ENCODE measurements at regions not wholly inside any gene's neighbourhood (a gene's known extent, or its start where the extent isn't known, plus 50 kb on each side); places are given as distances from the start of the nearest gene placed in this dataset.

DNA sequence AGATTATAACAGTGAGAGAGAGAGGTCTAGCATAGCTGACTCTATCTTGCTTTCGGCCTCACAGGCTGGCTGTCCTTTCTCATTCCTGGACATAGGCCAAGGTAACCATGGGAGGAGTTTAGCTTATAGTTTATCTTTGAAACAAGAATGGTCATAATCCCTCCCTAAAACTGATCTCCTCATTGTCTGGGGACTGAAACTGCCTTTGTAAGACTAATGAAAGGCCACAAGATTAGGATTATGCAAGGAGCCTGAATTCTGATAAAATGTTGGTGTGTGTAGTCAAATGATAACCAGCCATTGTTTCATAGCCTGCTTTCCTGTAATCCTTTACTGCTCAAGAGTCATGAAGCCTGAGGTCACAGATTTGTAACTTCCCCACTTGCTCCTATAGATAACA lies 131.9 kb upstream of the LYPLAL1 start (continued):
- TF ChIP-seq, protein P1, sequence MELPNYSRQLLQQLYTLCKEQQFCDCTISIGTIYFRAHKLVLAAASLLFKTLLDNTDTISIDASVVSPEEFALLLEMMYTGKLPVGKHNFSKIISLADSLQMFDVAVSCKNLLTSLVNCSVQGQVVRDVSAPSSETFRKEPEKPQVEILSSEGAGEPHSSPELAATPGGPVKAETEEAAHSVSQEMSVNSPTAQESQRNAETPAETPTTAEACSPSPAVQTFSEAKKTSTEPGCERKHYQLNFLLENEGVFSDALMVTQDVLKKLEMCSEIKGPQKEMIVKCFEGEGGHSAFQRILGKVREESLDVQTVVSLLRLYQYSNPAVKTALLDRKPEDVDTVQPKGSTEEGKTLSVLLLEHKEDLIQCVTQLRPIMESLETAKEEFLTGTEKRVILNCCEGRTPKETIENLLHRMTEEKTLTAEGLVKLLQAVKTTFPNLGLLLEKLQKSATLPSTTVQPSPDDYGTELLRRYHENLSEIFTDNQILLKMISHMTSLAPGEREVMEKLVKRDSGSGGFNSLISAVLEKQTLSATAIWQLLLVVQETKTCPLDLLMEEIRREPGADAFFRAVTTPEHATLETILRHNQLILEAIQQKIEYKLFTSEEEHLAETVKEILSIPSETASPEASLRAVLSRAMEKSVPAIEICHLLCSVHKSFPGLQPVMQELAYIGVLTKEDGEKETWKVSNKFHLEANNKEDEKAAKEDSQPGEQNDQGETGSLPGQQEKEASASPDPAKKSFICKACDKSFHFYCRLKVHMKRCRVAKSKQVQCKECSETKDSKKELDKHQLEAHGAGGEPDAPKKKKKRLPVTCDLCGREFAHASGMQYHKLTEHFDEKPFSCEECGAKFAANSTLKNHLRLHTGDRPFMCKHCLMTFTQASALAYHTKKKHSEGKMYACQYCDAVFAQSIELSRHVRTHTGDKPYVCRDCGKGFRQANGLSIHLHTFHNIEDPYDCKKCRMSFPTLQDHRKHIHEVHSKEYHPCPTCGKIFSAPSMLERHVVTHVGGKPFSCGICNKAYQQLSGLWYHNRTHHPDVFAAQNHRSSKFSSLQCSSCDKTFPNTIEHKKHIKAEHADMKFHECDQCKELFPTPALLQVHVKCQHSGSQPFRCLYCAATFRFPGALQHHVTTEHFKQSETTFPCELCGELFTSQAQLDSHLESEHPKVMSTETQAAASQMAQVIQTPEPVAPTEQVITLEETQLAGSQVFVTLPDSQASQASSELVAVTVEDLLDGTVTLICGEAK (IDR thresholded peaks at IDR 0.05): no peak
- TF ChIP-seq, protein P1 (CRISPR knock-in tag; IDR thresholded peaks at IDR 0.05): no peak
- TF ChIP-seq HDAC1 (IDR thresholded peaks at IDR 0.05) (peak in 1 of 2 experiments; percentile 76; a peak in 2 of 4 replicates), NCOA6 (IDR thresholded peaks at IDR 0.05) (no peak)
- TF ChIP-seq, protein P2, sequence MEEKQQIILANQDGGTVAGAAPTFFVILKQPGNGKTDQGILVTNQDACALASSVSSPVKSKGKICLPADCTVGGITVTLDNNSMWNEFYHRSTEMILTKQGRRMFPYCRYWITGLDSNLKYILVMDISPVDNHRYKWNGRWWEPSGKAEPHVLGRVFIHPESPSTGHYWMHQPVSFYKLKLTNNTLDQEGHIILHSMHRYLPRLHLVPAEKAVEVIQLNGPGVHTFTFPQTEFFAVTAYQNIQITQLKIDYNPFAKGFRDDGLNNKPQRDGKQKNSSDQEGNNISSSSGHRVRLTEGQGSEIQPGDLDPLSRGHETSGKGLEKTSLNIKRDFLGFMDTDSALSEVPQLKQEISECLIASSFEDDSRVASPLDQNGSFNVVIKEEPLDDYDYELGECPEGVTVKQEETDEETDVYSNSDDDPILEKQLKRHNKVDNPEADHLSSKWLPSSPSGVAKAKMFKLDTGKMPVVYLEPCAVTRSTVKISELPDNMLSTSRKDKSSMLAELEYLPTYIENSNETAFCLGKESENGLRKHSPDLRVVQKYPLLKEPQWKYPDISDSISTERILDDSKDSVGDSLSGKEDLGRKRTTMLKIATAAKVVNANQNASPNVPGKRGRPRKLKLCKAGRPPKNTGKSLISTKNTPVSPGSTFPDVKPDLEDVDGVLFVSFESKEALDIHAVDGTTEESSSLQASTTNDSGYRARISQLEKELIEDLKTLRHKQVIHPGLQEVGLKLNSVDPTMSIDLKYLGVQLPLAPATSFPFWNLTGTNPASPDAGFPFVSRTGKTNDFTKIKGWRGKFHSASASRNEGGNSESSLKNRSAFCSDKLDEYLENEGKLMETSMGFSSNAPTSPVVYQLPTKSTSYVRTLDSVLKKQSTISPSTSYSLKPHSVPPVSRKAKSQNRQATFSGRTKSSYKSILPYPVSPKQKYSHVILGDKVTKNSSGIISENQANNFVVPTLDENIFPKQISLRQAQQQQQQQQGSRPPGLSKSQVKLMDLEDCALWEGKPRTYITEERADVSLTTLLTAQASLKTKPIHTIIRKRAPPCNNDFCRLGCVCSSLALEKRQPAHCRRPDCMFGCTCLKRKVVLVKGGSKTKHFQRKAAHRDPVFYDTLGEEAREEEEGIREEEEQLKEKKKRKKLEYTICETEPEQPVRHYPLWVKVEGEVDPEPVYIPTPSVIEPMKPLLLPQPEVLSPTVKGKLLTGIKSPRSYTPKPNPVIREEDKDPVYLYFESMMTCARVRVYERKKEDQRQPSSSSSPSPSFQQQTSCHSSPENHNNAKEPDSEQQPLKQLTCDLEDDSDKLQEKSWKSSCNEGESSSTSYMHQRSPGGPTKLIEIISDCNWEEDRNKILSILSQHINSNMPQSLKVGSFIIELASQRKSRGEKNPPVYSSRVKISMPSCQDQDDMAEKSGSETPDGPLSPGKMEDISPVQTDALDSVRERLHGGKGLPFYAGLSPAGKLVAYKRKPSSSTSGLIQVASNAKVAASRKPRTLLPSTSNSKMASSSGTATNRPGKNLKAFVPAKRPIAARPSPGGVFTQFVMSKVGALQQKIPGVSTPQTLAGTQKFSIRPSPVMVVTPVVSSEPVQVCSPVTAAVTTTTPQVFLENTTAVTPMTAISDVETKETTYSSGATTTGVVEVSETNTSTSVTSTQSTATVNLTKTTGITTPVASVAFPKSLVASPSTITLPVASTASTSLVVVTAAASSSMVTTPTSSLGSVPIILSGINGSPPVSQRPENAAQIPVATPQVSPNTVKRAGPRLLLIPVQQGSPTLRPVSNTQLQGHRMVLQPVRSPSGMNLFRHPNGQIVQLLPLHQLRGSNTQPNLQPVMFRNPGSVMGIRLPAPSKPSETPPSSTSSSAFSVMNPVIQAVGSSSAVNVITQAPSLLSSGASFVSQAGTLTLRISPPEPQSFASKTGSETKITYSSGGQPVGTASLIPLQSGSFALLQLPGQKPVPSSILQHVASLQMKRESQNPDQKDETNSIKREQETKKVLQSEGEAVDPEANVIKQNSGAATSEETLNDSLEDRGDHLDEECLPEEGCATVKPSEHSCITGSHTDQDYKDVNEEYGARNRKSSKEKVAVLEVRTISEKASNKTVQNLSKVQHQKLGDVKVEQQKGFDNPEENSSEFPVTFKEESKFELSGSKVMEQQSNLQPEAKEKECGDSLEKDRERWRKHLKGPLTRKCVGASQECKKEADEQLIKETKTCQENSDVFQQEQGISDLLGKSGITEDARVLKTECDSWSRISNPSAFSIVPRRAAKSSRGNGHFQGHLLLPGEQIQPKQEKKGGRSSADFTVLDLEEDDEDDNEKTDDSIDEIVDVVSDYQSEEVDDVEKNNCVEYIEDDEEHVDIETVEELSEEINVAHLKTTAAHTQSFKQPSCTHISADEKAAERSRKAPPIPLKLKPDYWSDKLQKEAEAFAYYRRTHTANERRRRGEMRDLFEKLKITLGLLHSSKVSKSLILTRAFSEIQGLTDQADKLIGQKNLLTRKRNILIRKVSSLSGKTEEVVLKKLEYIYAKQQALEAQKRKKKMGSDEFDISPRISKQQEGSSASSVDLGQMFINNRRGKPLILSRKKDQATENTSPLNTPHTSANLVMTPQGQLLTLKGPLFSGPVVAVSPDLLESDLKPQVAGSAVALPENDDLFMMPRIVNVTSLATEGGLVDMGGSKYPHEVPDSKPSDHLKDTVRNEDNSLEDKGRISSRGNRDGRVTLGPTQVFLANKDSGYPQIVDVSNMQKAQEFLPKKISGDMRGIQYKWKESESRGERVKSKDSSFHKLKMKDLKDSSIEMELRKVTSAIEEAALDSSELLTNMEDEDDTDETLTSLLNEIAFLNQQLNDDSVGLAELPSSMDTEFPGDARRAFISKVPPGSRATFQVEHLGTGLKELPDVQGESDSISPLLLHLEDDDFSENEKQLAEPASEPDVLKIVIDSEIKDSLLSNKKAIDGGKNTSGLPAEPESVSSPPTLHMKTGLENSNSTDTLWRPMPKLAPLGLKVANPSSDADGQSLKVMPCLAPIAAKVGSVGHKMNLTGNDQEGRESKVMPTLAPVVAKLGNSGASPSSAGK (IDR thresholded peaks at IDR 0.05): no peak
